IPS-20b (cell line): ENCODE measurements at regions not wholly inside any gene's neighbourhood (a gene's known extent, or its start where the extent isn't known, plus 50 kb on each side); places are given as distances from the start of the nearest gene placed in this dataset.
A peak's percentile ranks its signal among the peaks of the same experiment; 100 is the strongest.

Experiments
- H3K27ac ChIP-seq: one replicate; pipeline ENCODE4 v1.5.1; 2013; ENCODE audit warnings: low read length
- H3K27me3 ChIP-seq: 2 replicates; pipeline ENCODE4 v1.6.1; 2013; ENCODE audit warnings: mild to moderate bottlenecking, low read length, inconsistent platforms; ENCODE audit not compliant: insufficient read depth
- H3K36me3 ChIP-seq: 2 replicates; pipeline ENCODE4 v1.6.1; 2013; ENCODE audit warnings: low read depth, mild to moderate bottlenecking, inconsistent platforms, low read length, moderate library complexity; ENCODE audit not compliant: insufficient read depth
- H3K4me1 ChIP-seq: 2 replicates; pipeline ENCODE4 v1.6.1; 2013; ENCODE audit warnings: mild to moderate bottlenecking, control low read depth, inconsistent platforms, low read length, moderate library complexity; ENCODE audit not compliant: insufficient read depth
- H3K4me3 ChIP-seq: 2 replicates; pipeline ENCODE4 v1.5.1; 2013; ENCODE audit warnings: mild to moderate bottlenecking, low read length, inconsistent platforms
- H3K9ac ChIP-seq: 2 replicates; pipeline ENCODE4 v1.6.1; 2013; ENCODE audit warnings: low read depth, mild to moderate bottlenecking, inconsistent platforms, low read length, moderate library complexity
- H3K9me3 ChIP-seq: 2 replicates; pipeline ENCODE4 v1.6.1; 2013; ENCODE audit warnings: mild to moderate bottlenecking, low read depth, low read length, inconsistent platforms; ENCODE audit not compliant: insufficient read depth

DNA sequence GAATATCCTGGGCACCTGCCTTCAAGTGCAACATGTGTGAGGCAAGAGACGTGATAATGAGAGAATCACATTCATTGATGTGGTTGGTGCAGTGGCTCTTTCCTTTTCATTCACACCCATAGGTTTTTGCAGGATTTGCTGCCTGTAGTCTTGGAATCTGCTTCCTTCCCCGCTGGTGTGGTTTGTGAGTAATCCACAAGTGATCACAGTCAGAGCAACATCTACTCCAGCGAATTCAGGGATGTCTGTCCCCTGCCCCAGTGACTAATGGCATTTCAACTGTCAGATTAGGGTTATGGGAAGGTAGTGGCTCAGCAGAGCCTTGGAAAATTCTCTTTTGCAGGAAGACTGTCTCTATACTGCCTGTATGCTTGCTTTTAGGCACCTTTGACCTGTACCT lies 225.5 kb upstream of the RBMS1 start:
- no peaks in the 10 kb centered on the region for H3K9me3 ChIP-seq
- no peaks in the 10 kb centered on the region for H3K27me3 ChIP-seq
- no peak overlapping the region for H3K27ac ChIP-seq
- no peaks in the 10 kb centered on the region for H3K36me3 ChIP-seq
- no peak overlapping the region for H3K4me3 ChIP-seq
- H3K9ac ChIP-seq: no peak overlapping the region
- H3K4me1 ChIP-seq: no peaks in the 10 kb centered on the region

DNA sequence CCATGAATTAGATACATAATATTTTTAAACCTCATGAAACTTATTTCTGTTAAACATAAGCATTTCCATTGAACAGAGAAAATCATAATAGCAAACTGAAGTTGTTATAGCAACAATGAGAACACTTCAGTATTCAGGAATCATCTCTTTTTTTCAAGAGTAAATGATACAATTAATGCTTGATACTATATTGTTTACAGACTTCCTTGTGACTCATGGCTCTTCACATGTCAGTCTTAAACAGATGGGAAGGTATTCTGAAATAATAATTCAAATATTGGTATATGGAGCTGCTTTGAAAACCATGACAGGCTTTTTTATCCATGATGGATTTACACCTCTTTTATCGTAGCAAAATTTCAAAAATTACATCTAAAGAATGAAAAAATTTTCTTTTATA lies 226.5 kb upstream of the RBMS1 start:
- H3K27ac ChIP-seq: no peak overlapping the region
- H3K27me3 ChIP-seq: no peaks in the 10 kb centered on the region
- no peaks in the 10 kb centered on the region for H3K4me1 ChIP-seq
- no peaks in the 10 kb centered on the region for H3K9me3 ChIP-seq
- no peak overlapping the region for H3K9ac ChIP-seq
- H3K4me3 ChIP-seq: no peak overlapping the region
- H3K36me3 ChIP-seq: no peaks in the 10 kb centered on the region

DNA sequence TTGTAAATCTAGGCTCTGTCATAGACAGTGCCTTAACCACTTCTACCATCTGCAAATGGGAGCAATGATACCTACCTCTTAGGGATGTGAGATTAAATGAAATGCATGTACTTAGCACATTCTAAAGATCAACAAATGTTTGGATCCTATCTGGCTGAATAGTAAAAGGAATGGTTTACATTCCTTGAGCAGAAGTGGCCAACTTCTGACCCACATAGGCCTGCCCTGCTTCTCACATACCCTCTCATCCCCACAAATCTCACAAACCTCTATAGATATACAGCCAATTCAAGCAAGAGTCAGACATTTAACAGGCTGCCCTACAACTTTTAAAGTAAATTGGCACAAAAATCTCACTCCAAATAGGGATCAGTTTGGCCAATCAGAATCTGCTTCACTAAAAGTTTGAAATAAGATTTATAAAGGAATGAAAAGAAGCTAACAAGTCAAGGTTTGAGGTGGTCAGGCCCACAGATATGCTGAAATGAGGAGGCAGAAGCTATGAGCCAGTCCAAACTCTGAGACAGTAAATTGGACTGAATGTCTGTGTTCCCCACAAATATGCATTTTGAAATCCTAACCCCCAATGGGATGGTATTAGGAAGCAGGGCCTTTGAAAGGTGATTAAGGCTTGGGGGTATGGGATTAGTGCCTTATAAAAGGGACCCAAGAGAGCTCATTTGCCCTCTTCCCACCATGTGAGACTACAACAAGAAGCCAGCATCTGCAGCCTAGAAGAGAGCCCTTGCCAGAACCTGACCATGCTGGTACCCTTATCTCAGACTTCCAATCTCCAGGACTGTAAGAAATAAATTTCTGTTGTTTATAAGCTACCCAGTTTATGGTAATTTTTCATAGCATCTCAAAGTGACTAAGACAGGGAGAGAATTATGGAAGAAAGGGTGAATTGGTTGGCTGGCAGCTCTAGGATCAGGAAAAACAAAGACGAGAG lies 227.8 kb upstream of the RBMS1 start:
- no peaks in the 10 kb centered on the region for H3K4me1 ChIP-seq
- no peak overlapping the region for H3K9ac ChIP-seq
- no peaks in the 10 kb centered on the region for H3K36me3 ChIP-seq
- no peaks in the 10 kb centered on the region for H3K27me3 ChIP-seq
- no peak overlapping the region for H3K4me3 ChIP-seq
- no peak overlapping the region for H3K27ac ChIP-seq
- H3K9me3 ChIP-seq: no peaks in the 10 kb centered on the region

DNA sequence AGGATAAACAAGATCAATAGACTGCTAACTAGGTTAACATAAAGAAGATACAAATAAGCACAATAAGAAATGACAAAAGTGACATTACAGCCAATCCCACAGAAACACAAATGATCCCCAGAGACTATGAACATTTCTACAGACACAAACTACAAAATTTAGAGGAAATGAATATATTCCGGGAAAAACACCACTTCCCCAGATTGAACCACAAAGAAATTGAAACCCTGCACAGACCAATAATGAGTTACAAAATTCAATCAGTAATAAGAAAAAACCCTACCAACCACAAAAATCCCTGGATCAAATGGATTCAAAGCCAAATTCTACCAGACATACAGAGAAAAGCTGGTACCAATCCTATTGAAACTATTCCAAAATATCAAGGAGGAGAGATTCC lies 232.4 kb upstream of the RBMS1 start:
- Histone ChIP-seq H3K4me3 (no peak overlapping the region), H3K9ac (no peak overlapping the region), H3K27ac (no peak overlapping the region), H3K4me1 (peaks cover 13% of the 10 kb centered on the region; the same call in 1 of the 2 replicates), H3K9me3 (no peaks in the 10 kb centered on the region), H3K27me3 (no peaks in the 10 kb centered on the region), H3K36me3 (no peaks in the 10 kb centered on the region)

DNA sequence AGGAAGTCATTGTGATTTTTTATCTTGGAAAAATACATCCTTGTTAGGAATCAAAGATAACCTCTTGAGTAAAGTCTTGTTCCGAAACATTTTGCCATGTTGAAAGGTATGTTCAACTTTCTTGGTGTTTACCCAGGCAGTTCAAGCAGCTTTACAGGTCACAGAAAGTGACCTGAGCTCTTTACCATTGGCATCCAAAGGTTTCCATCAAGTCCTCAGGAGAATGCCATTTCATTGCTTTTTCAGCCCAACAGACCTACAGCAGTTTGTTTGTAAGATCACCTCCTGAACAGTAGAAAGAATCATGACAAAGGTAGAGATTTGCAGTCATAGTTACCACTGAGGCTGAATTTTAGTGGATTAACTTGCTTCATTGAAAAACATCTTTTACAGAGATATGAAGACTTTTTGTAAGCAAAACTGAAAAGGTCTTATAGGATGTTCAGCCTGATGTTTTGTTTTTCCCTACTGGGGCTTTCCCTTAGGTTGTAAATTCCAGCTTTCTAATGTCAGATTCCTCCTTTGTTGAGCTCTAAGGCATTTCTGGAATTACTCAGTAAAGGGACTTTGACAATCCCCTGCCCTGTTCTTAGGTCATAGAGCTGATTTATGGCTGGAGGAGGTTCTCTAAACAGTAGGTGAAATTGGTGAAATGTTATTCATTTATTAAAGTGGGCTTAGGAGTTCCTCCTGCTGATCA lies 236.8 kb upstream of the RBMS1 start:
- peaks cover 25% of the 10 kb centered on the region; the same call in 1 of the 2 replicates for H3K4me1 ChIP-seq
- H3K9me3 ChIP-seq: no peaks in the 10 kb centered on the region
- no peak overlapping the region for H3K9ac ChIP-seq
- H3K4me3 ChIP-seq: 0 out of 2 replicates have a peak overlapping the region, but pooled peaks have one; percentile 2
- no peak overlapping the region for H3K27ac ChIP-seq
- H3K27me3 ChIP-seq: no peaks in the 10 kb centered on the region
- H3K36me3 ChIP-seq: no peaks in the 10 kb centered on the region

DNA sequence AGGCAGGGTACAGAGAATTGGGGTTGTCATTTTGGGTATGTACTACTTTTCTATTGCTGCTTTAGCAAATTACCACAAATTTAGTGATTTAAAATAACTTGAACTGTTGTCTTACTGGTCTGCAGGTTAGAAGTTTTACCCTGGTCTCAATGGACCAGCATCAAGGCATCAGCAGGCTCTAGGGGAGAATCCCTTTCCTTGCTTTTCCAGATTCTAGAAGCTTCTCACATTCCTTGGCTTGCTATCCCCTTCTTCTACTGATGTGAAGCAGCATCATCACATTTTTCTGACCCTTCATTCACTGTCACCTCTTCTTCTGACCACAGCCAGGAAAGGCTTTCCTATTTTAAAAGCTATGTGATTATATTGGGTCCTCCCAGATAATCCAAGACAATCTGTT lies 237.8 kb upstream of the RBMS1 start:
- Histone ChIP-seq H3K27me3 (no peaks in the 10 kb centered on the region), H3K4me3 (no peak overlapping the region), H3K9me3 (no peaks in the 10 kb centered on the region), H3K4me1 (peaks cover 27% of the 10 kb centered on the region; the same call in 1 of the 2 replicates), H3K9ac (no peak overlapping the region), H3K27ac (no peak overlapping the region), H3K36me3 (no peaks in the 10 kb centered on the region)

DNA sequence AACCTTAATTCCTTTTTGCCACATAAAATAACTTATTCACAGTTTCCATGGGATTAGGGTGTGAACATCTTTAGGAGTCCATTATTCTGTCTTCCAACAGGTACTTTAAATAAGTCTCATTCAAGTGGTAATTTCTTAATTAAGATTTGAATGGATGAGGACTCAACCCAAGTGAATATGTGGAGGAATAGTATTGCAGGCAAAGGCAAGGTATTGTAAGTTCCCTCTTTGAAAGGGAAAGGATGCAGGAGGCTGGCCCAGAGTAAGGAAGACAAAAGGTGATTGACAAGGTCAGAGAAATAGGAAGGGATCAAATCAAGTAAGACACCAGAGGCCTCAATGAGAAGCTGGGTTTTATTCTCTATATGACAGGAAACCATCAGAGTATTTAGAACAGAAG lies 238.2 kb upstream of the RBMS1 start:
- H3K9me3 ChIP-seq: no peaks in the 10 kb centered on the region
- H3K4me3 ChIP-seq: no peak overlapping the region
- H3K27ac ChIP-seq: no peak overlapping the region
- no peaks in the 10 kb centered on the region for H3K36me3 ChIP-seq
- H3K4me1 ChIP-seq: peaks cover 29% of the 10 kb centered on the region; the same call in 1 of the 2 replicates
- no peaks in the 10 kb centered on the region for H3K27me3 ChIP-seq
- no peak overlapping the region for H3K9ac ChIP-seq

DNA sequence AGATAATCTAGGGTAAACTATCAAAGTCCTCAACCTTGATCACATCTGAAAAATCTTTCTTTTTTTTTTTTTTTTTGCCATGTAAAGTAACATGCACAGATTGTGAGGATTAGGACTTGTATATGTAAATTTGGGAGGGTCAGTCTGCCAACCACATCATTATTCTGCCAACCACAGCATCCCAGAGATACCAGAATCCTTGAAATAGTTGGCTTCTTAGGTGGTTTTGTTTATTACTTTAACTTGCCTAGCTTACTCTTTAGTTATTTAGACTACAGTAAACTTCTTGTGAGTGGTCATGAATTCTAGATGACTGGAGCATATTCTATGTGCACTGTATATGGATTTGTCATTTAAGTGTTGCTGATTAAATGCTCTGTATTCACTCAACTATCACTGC lies 242.1 kb upstream of the RBMS1 start:
- Histone ChIP-seq H3K27me3 (no peaks in the 10 kb centered on the region), H3K9me3 (no peaks in the 10 kb centered on the region), H3K4me1 (peaks cover 25% of the 10 kb centered on the region), H3K9ac (no peak overlapping the region), H3K4me3 (no peak overlapping the region), H3K27ac (no peak overlapping the region), H3K36me3 (no peaks in the 10 kb centered on the region)

DNA sequence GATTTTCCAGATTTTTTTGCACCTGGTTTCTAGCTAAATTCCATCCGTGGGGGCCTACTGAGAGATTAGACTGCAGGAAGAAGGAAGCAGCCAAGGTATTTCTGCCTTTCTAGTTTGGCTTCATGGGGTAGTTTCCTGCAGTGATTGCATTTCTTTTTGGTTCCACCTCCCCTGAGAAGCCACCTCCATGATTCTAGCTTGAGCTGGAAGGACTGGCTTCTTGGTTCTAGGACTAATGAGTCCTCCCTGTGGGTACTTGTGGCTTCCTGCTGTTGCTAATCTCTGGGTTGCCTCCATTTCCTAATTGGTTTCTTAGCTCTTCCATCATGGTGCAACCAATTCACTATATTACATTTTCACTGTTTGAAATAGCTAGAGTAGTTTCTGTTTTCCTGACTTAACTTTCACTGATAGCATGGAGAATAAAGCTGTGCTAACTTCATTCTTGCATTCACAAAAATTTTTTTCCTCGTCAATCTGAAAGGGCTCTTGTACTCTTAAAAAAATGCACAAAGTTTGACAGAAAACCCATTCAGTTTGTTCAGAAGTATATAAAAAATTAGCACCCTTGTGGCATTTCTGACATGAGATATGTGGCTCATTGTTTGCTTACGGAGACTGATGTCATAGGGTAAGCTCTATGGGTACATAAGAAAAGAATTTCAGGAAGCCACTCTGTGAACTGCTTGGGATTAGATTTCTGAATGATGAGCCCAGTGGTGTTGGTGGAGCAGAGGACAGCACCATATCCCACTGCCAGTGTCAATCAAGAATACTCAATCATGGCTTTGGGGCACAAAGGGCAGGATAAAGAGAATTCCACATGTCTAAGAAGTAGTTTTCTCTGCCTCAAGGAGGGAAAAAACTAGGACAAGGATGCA lies 242.8 kb upstream of the RBMS1 start:
- Histone ChIP-seq H3K4me3 (no peak overlapping the region), H3K36me3 (no peaks in the 10 kb centered on the region), H3K27me3 (no peaks in the 10 kb centered on the region), H3K27ac (no peak overlapping the region), H3K4me1 (peaks cover 18% of the 10 kb centered on the region), H3K9me3 (no peaks in the 10 kb centered on the region), H3K9ac (no peak overlapping the region)

DNA sequence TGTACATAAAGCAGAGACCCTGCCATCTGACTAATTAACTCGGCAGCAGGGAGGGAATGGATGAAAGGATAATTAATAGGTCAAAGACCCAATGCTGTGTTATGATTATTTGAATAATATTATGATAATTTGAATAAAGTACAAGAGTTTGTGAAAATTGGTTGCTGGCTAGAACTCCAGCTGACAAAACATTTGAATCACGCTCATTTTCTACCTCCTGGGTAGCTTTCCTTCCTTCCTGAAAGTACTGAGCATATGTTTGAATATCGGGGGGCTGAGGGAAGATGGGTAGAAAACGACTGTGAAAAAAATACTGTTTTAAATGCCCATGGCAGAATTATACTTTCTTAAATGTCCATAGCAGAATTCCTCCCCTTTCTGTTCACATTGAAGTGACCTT lies 243.6 kb upstream of the RBMS1 start:
- H3K4me1 ChIP-seq: peaks cover 13% of the 10 kb centered on the region
- H3K36me3 ChIP-seq: no peaks in the 10 kb centered on the region
- H3K9ac ChIP-seq: no peak overlapping the region
- H3K9me3 ChIP-seq: no peaks in the 10 kb centered on the region
- no peak overlapping the region for H3K27ac ChIP-seq
- no peak overlapping the region for H3K4me3 ChIP-seq
- no peaks in the 10 kb centered on the region for H3K27me3 ChIP-seq

DNA sequence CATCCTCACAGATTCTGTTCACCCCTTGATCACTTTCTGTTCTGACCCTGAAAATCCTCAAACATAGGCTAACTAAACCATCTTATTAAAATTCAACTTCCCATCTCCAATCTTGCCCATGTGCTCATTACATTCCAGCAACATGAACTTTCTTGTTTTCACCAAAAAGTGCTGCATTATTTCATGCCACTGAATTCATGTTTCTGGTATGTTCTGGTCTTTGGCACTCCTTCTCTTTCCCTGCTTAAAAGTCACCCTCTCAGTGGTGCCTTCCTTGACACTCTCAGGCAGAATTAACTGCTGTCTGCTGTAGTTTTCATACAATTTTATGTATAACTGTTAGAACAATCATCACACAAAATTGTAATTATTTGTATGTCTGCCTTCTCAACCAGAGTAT lies 247.7 kb upstream of the RBMS1 start:
- H3K9ac ChIP-seq: no peak overlapping the region
- H3K4me1 ChIP-seq: peaks cover 6% of the 10 kb centered on the region
- H3K27ac ChIP-seq: no peak overlapping the region
- no peaks in the 10 kb centered on the region for H3K27me3 ChIP-seq
- H3K9me3 ChIP-seq: no peaks in the 10 kb centered on the region
- H3K36me3 ChIP-seq: no peaks in the 10 kb centered on the region
- H3K4me3 ChIP-seq: no peak overlapping the region
